Activated CD4-positive, alpha-beta T cell treated with anti-CD3 and anti-CD28 coated beads, Interleukin-10, Interleukin-2, amounts not matched to agents 100 ng/mL and 50 ng/mL, durations not matched to agents 16 hours and 8 hours (primary cell): ENCODE measurements at regions not wholly inside any gene's neighbourhood (a gene's known extent, or its start where the extent isn't known, plus 50 kb on each side); places are given as distances from the start of the nearest gene placed in this dataset.
A peak's percentile ranks its signal among the peaks of the same experiment; 100 is the strongest.
"Not testable (repeated sequence)": the region's sequence is repeated elsewhere in the genome, so short reads cannot be mapped to it uniquely, and the experiment has no call there.

Source experiments
- DNase-seq: peaks from one replicate; pipeline ENCODE4 v3.0.0-alpha.2; 2020

- no peak for DNase-seq
Observed at GRCh38 chr5:116788851-116789403, 214.3 kb upstream of the SEMA6A start.

- DNase-seq = no peak
Observed at GRCh38 chr5:116787570-116787969, 212.9 kb upstream of the SEMA6A start.

- no peak for DNase-seq
Observed at GRCh38 chr5:116785106-116785505, 210.5 kb upstream of the SEMA6A start.

GRCh38 chr5:116779846-116780245, 205.2 kb upstream of the SEMA6A start:
- no peak for DNase-seq

GRCh38 chr5:116778651-116779280, 204.1 kb upstream of the SEMA6A start:
- DNase-seq = no peak

- DNase-seq = no peak
Observed at GRCh38 chr5:116778032-116778431, 203.4 kb upstream of the SEMA6A start.

- no peak for DNase-seq
Observed at GRCh38 chr5:116773926-116774325, 199.3 kb upstream of the SEMA6A start.

GRCh38 chr5:116772806-116773205, 198.2 kb upstream of the SEMA6A start:
- DNase-seq = no peak

- DNase-seq = no peak
Observed at GRCh38 chr5:116772152-116772501, 197.5 kb upstream of the SEMA6A start.

- no peak for DNase-seq
Observed at GRCh38 chr5:116771466-116772151, 197.0 kb upstream of the SEMA6A start.

- not testable (repeated sequence) for DNase-seq
Observed at GRCh38 chr5:116769953-116770352, 195.3 kb upstream of the SEMA6A start.

GRCh38 chr5:116769470-116769869, 194.8 kb upstream of the SEMA6A start:
- DNase-seq = no peak

GRCh38 chr5:116766470-116766947, 191.9 kb upstream of the SEMA6A start:
- DNase-seq = peak; percentile 61

- no peak for DNase-seq
Observed at GRCh38 chr5:116765441-116765840, 190.8 kb upstream of the SEMA6A start.

GRCh38 chr5:116764941-116765340, 190.3 kb upstream of the SEMA6A start:
- DNase-seq = no peak

- no peak for DNase-seq
Observed at GRCh38 chr5:116763987-116764866, 189.6 kb upstream of the SEMA6A start.

GRCh38 chr5:116759860-116760640, 185.4 kb upstream of the SEMA6A start:
- DNase-seq = no peak

- no peak for DNase-seq
Observed at GRCh38 chr5:116757326-116757725, 182.7 kb upstream of the SEMA6A start.

GRCh38 chr5:116756531-116756930, 181.9 kb upstream of the SEMA6A start:
- DNase-seq = no peak

- DNase-seq = no peak
Observed at GRCh38 chr5:116754556-116754955, 179.9 kb upstream of the SEMA6A start.

GRCh38 chr5:116751684-116752083, 177.1 kb upstream of the SEMA6A start:
- DNase-seq = no peak
